ENCODE measurements at regions not wholly inside any gene's neighbourhood (a gene's known extent, or its start where the extent isn't known, plus 50 kb on each side); places are given as distances from the start of the nearest gene placed in this dataset.

DNA sequence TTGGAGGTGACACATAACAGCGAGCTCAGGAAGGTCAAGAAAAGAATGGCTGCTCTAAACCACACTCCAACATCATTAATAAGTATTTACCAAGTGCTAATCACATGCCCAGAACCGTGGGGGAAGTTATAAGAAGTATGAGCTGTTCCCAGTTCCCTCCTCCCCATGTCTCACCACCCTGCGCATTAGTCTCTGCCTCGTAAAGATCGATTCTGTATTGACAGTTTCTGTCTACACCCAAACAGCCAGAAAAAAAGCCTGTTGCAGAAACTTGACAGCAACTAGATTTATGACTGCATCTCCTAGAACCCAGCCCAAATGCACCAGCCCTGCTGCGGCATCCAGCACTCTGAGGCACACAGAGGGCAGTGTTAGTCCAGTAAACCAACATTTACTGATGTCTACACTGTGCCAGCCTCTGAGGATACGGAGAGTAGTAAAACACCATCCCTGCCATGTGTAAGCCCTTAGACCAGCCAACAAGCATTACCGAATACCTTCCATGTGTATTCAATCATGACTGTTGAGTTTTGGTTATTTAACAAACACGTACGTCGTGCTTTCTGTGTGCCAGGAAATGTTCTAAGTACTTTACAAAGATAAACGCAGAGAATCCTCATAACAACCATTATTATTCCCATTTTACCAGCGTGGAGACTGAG lies 63.6 kb upstream of the ZBTB40 start:
- TF ChIP-seq EZH2 (IDR thresholded peaks at IDR 0.05; ENCODE audit: low read depth) = no peak
- TF ChIP-seq, protein P1, sequence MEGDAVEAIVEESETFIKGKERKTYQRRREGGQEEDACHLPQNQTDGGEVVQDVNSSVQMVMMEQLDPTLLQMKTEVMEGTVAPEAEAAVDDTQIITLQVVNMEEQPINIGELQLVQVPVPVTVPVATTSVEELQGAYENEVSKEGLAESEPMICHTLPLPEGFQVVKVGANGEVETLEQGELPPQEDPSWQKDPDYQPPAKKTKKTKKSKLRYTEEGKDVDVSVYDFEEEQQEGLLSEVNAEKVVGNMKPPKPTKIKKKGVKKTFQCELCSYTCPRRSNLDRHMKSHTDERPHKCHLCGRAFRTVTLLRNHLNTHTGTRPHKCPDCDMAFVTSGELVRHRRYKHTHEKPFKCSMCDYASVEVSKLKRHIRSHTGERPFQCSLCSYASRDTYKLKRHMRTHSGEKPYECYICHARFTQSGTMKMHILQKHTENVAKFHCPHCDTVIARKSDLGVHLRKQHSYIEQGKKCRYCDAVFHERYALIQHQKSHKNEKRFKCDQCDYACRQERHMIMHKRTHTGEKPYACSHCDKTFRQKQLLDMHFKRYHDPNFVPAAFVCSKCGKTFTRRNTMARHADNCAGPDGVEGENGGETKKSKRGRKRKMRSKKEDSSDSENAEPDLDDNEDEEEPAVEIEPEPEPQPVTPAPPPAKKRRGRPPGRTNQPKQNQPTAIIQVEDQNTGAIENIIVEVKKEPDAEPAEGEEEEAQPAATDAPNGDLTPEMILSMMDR (conservative IDR thresholded peaks at IDR 0.05) = no peak

Measured in PC-9 (cell line).